GM21381 (cell line): ENCODE measurements at regions not wholly inside any gene's neighbourhood (a gene's known extent, or its start where the extent isn't known, plus 50 kb on each side); places are given as distances from the start of the nearest gene placed in this dataset.
"Not testable (repeated sequence)": the region's sequence is repeated elsewhere in the genome, so short reads cannot be mapped to it uniquely, and the experiment has no call there.

ENCODE experiments used
- ATAC-seq: cut with Tn5 transposase; IDR thresholded peaks from one replicate; pipeline ENCODE4 v1.9.1; 2021; ENCODE audit warnings: mild to moderate bottlenecking, moderate library complexity; ENCODE audit not compliant: unreplicated experiment

GRCh38 chr6:141123049-141123448 lies 1009.7 kb upstream of the GJE1 start:
- ATAC-seq: no peak

DNA sequence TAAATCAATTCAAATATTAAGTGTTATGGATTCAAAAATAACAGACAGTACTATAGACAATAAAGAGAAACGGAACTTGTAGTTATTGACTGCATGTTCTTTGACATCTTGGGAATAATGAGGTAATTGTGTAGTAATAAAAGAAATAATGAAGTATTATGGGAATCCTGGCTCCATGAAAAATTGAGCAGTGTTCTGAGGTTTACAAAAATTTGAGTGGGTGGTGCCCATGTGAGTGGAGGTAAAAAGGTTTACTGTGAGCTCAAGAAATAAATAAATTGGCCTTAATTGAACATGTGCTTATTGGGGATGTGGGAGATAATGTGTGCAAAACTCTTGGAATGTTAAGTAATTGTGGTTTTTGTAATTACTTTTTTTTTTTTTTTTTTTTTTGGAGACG lies 1013.7 kb upstream of the GJE1 start:
- no peak for ATAC-seq

DNA sequence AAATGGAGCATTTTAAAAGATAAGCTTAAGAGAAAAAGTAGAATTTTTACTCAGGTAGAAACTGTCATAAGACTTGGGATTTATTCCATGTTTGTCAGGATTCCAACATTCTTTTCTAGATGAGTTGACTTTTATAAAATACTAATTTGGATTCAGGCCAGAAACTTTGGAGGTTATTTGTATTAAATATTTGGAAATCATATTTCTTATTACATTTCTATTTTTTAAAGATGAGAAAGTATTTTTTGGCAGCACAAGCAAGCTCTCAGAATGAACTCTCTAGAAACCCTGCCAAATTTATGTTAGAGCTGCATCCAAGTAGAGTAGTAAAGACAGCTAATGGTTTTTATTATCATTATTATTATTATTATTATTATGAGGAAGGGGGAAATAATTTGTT lies 1014.9 kb upstream of the GJE1 start:
- ATAC-seq: no peak

GRCh38 chr6:141110481-141110880 lies 1022.2 kb upstream of the GJE1 start:
- ATAC-seq: no peak

GRCh38 chr6:141107591-141108160 lies 1025.0 kb upstream of the GJE1 start:
- no peak for ATAC-seq

DNA sequence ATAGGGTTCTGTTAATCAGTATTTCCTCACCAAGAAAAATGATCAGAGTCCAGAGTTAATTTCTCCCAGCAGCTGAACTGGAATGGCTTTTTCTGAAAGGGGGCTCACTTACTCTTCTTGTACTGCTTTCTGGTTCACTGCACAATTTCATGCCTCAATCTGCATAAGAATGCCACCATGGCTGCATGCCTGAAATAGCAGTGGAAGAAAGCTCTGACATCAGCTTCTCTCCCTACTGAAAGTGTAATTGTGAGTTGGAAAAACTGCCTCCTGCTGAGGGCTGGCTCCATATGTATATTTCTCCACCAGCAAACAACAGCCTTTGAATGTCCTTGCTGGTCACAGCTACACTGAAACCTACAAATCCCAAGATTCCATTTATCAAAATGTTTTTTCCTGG lies 1027.2 kb upstream of the GJE1 start:
- no peak for ATAC-seq

DNA sequence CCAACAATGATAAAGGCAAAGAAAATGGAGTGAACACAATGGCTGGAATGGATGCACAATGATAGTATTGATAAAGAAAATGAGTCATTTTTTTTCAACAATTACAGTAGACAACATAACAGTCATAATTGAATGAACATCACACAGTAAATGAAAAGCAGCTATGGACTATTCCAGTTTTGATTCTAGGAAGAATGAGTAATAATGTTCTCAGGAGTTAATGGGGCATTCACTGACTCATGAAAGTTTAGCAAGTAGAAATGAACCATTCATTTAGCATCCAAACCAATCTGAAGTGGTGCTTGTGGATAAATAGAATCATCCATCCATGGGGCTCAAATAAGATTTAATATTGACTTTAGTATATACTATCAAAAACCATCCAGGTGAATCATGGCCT lies 1029.5 kb upstream of the GJE1 start:
- ATAC-seq: no peak

- ATAC-seq: no peak
Measured at GRCh38 chr6:141097471-141097870, 1035.3 kb upstream of the GJE1 start.

DNA sequence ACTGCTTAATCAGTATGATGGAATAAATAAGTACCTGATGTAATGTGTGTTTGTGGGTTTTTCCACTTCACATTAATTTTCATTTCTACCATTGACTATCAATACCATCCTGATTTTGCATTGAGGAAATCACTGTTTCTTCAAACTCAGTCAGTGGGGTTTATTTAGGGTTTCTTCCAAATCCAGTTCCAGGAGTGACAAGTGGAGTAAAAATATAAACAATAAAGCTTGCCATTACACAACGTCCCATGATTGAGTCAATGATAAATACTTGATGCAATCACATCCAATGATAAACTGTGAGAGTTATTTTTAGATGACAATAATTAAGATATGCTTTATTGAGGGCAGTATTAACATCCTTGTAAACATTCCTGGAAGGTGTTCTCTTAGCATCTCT lies 1037.4 kb upstream of the GJE1 start:
- no peak for ATAC-seq

DNA sequence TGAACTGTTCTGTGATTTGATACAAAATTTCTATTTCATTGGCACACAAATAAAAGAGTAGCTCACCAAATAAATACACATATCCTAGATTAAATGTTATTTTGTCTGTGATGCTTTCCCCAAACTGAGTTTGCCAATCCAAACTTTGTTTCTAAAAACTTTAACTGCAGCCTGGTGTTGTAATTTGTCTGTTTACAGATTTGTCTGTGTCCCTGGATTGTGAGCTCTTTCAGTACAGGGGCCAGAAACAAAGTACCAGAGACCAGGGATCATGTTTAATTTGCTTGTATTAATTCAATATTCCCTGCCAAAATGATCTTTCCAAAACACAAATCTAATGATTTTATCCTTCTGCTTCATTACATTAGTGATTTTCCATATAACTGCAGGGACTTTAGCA lies 1044.6 kb upstream of the GJE1 start:
- ATAC-seq: no peak

GRCh38 chr6:141077355-141078333 lies 1055.1 kb upstream of the GJE1 start:
- peak; percentile 86 for ATAC-seq

DNA sequence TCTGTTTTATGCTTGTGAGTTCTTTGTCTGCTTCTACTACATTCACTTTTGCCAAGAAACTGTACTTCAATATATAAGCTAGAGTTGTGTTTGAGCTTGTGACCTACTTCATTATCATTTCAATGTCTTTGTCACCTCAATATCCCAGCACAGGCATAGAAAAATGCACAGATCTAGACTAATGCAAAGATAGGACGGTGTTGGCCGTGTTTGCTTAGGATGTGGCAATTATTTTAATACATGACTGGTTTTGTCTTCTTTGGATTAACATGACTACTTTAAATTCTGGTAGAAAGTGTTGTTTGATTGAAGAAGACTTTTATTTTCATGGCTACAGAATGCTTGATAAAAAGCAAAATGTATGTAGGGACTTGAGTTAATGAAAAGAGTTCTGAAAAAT lies 1075.0 kb upstream of the GJE1 start:
- no peak for ATAC-seq

- ATAC-seq: no peak
Measured at GRCh38 chr6:141056945-141057625, 1075.6 kb upstream of the GJE1 start.

DNA sequence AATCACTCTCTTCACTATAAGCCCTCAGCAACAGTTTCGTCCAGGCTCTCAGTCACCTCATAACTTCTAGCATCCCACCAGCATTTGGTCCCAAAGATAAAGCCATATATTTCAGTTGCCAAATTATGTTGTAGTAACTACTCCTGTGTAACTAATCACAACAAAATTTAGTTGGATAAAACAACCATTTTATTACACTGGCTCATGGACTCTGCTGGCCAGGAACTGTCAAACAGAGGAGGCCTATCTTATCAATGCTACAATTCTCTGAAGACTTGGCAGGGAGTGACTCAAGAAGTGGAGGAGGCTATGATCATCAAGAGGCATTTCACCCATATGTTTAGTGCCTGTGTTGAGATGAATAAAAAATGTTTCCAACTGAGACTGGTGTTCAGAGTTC lies 1082.3 kb upstream of the GJE1 start:
- no peak for ATAC-seq

- no peak for ATAC-seq
Measured at GRCh38 chr6:141048451-141048850, 1084.3 kb upstream of the GJE1 start.

DNA sequence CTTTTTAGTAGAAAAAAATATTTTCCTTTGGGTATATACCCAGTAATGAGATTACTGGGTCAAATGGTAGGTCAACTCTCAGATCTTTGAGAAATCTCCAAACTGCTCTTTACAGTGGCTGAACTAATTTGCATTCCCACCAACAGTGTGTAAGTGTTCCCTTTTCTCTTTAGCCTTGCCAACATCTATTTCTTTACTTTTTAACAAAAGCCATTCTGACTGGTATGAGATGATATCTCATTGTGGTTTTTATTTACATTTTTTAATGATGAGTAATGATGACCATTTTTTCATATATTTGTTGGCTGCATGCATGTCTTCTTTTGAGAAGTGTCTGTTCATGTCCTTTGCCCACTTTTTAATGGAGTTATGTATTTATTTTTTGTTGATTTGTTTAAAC lies 1086.2 kb upstream of the GJE1 start:
- not testable (repeated sequence) for ATAC-seq

- no peak for ATAC-seq
Measured at GRCh38 chr6:141041596-141042087, 1091.1 kb upstream of the GJE1 start.

- no peak for ATAC-seq
Measured at GRCh38 chr6:141035312-141036200, 1097.2 kb upstream of the GJE1 start.

DNA sequence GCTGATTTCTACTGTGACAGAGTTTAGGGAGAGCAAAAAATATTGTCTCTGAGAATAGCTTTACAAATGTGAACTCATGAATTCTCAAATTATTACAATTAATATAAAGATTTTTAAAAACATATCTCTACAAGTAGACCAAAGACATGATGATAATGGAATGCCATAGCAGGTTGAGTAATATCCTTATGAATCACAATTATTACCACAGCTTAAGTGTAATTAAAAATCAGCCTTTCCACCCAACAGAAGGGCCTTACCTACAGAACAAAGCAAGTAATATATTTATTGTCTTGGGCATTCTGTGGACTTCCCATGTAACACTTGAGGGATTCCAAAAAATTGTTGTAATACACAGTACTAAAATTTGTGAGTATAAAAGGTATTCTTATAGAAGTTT lies 1099.6 kb upstream of the GJE1 start:
- ATAC-seq: no peak

- no peak for ATAC-seq
Measured at GRCh38 chr6:141029908-141030307, 1102.8 kb upstream of the GJE1 start.
